ENCODE measurements at regions not wholly inside any gene's neighbourhood (a gene's known extent, or its start where the extent isn't known, plus 50 kb on each side); places are given as distances from the start of the nearest gene placed in this dataset.

- no peaks in the 10 kb centered on the region for H3K4me1 ChIP-seq (ENCODE audit: control insufficient read depth, insufficient read depth, low read length)
- in situ Hi-C loops (cut with HindIII; ENCODE audit: low pct_unique_long_range_greater_than_20kb, low sequenced_read_pairs): no loop called here
- TF ChIP-seq SIN3A (IDR thresholded peaks at IDR 0.05; ENCODE audit: borderline replicate concordance, insufficient read depth, low read depth, low read length) (no peak), POLR2AphosphoS5 (IDR thresholded peaks at IDR 0.05; ENCODE audit: low read depth, low read length) (no peak), REST (IDR thresholded peaks at IDR 0.05; ENCODE audit: insufficient read depth in 1 of 2, low read depth in 2 of 2, low read length in 1 of 2) (no peak), TCF7L2 (IDR thresholded peaks at IDR 0.05; ENCODE audit: low read depth, low read length) (no peak), CTCF (IDR thresholded peaks at IDR 0.05) (no peak)
- H3K36me3 ChIP-seq (ENCODE audit: control insufficient read depth, insufficient read depth, low read length): no peaks in the 10 kb centered on the region
- intact Hi-C loops (cut with micrococcal nuclease; ENCODE audit: unreplicated experiment): no loop called here
- H3K27me3 ChIP-seq (ENCODE audit: control insufficient read depth, insufficient read depth, low read length): no peaks in the 10 kb centered on the region
- H3K4me3 ChIP-seq (ENCODE audit: low read depth in 2 of 2, low read length in 2 of 2): no peak overlapping the region
- no TSS peak for BruUV-seq (replicated peaks)
- DNase-seq (ENCODE audit: low read depth, low spot score) (no peak), ATAC-seq (no peak)
- ChIA-PET CTCF (no interaction called here), POLR2A (no interaction called here)
- no peaks in the 10 kb centered on the region for H3K9me3 ChIP-seq (ENCODE audit: control insufficient read depth, insufficient read depth, low read depth, low read length)
- no peak overlapping the region for H3K27ac ChIP-seq (ENCODE audit: low read length)
Measured at GRCh38 chr18:34631093-34631966, 78.8 kb upstream of the DTNA start.

- ATAC-seq (no peak), DNase-seq (ENCODE audit: low read depth, low spot score) (no peak)
- Histone ChIP-seq H3K27me3 (ENCODE audit: control insufficient read depth, insufficient read depth, low read length) (no peaks in the 10 kb centered on the region), H3K4me3 (ENCODE audit: low read depth in 2 of 2, low read length in 2 of 2) (no peak overlapping the region), H3K27ac (ENCODE audit: low read length) (no peak overlapping the region), H3K4me1 (ENCODE audit: control insufficient read depth, insufficient read depth, low read length) (no peaks in the 10 kb centered on the region), H3K36me3 (ENCODE audit: control insufficient read depth, insufficient read depth, low read length) (no peaks in the 10 kb centered on the region), H3K9me3 (ENCODE audit: control insufficient read depth, insufficient read depth, low read depth, low read length) (no peaks in the 10 kb centered on the region)
- ChIA-PET CTCF (no interaction called here), POLR2A (no interaction called here)
- no TSS peak for BruUV-seq (replicated peaks)
- in situ Hi-C loops (cut with HindIII; ENCODE audit: low pct_unique_long_range_greater_than_20kb, low sequenced_read_pairs) (no loop called here), intact Hi-C loops (cut with micrococcal nuclease; ENCODE audit: unreplicated experiment) (no loop called here)
- TF ChIP-seq POLR2AphosphoS5 (IDR thresholded peaks at IDR 0.05; ENCODE audit: low read depth, low read length) (no peak), CTCF (IDR thresholded peaks at IDR 0.05) (no peak), REST (IDR thresholded peaks at IDR 0.05; ENCODE audit: insufficient read depth in 1 of 2, low read depth in 2 of 2, low read length in 1 of 2) (no peak), TCF7L2 (IDR thresholded peaks at IDR 0.05; ENCODE audit: low read depth, low read length) (no peak), SIN3A (IDR thresholded peaks at IDR 0.05; ENCODE audit: borderline replicate concordance, insufficient read depth, low read depth, low read length) (no peak)
Measured at GRCh38 chr18:34632321-34632720, 77.8 kb upstream of the DTNA start.

All from Panc1 (cell line).